ENCODE measurements at regions not wholly inside any gene's neighbourhood (a gene's known extent, or its start where the extent isn't known, plus 50 kb on each side); places are given as distances from the start of the nearest gene placed in this dataset.

GRCh38 chr12:45535610-45536180 lies 193.8 kb upstream of the ARID2 start:
- H3K4me3 ChIP-seq (ENCODE audit: low read depth, low read length): no peak overlapping the region
- TF ChIP-seq CTCF (conservative IDR thresholded peaks at IDR 0.05; ENCODE audit: low read depth, low read length): no peak
- DNase-seq (ENCODE audit: low read depth): no peak

- no peak for DNase-seq (ENCODE audit: low read depth)
- no peak overlapping the region for H3K4me3 ChIP-seq (ENCODE audit: low read depth, low read length)
- TF ChIP-seq CTCF (conservative IDR thresholded peaks at IDR 0.05; ENCODE audit: low read depth, low read length): no peak
Measured at GRCh38 chr12:45536284-45536683, 193.2 kb upstream of the ARID2 start.

GRCh38 chr12:45540661-45541341 lies 188.7 kb upstream of the ARID2 start:
- no peak for TF ChIP-seq CTCF (conservative IDR thresholded peaks at IDR 0.05; ENCODE audit: low read depth, low read length)
- no peak overlapping the region for H3K4me3 ChIP-seq (ENCODE audit: low read depth, low read length)
- no peak for DNase-seq (ENCODE audit: low read depth)

- H3K4me3 ChIP-seq (ENCODE audit: low read depth, low read length): no peak overlapping the region
- peak; percentile 69 for DNase-seq (ENCODE audit: low read depth)
- peak; percentile 97 for TF ChIP-seq CTCF (conservative IDR thresholded peaks at IDR 0.05; ENCODE audit: low read depth, low read length)
Measured at GRCh38 chr12:45543887-45544286, 185.6 kb upstream of the ARID2 start.

GRCh38 chr12:45546545-45546944 lies 183.0 kb upstream of the ARID2 start:
- no peak overlapping the region for H3K4me3 ChIP-seq (ENCODE audit: low read depth, low read length)
- DNase-seq (ENCODE audit: low read depth): no peak
- TF ChIP-seq CTCF (conservative IDR thresholded peaks at IDR 0.05; ENCODE audit: low read depth, low read length): no peak

GRCh38 chr12:45547132-45547531 lies 182.4 kb upstream of the ARID2 start:
- DNase-seq (ENCODE audit: low read depth): no peak
- H3K4me3 ChIP-seq (ENCODE audit: low read depth, low read length): no peak overlapping the region
- no peak for TF ChIP-seq CTCF (conservative IDR thresholded peaks at IDR 0.05; ENCODE audit: low read depth, low read length)

- TF ChIP-seq CTCF (conservative IDR thresholded peaks at IDR 0.05; ENCODE audit: low read depth, low read length): no peak
- DNase-seq (ENCODE audit: low read depth): no peak
Measured at GRCh38 chr12:45547822-45548221, 181.7 kb upstream of the ARID2 start.

More at GRCh38 chr12:45547822-45548221, 181.7 kb upstream of the ARID2 start:
- H3K4me3 ChIP-seq (ENCODE audit: low read depth, low read length): no peak overlapping the region
